K562 (cell line): ENCODE measurements at regions not wholly inside any gene's neighbourhood (a gene's known extent, or its start where the extent isn't known, plus 50 kb on each side); places are given as distances from the start of the nearest gene placed in this dataset.

Experiments
- ATAC-seq: fragments of 200-7000 bp; cut with Tn5 transposase; 3 replicates; pipeline ENCODE4 v1.9.1; 2020; ENCODE audit warnings: moderate library complexity
- BruUV-seq: library from RNA; stranded (reverse); fragments of 400-500 nt; replicated peaks from 2 replicates; lab custom pipeline; 2021; lab: Mats Ljungman, UMichigan
- CTCF ChIA-PET: fragments of 300-600 bp; formaldehyde crosslinking; extraction: SDS; loops from one replicate; lab custom pipeline; 2021; ENCODE audit warnings: low intra/inter-chr PET ratio; lab: Yijun Ruan, JAX
- POLR2A ChIA-PET: fragments of 300-600, 350-650 bp; sonication (Branson Sonifier 250); formaldehyde crosslinking; extraction: SDS; loops from one replicate; lab custom pipeline; 2021; ENCODE audit warnings: antibody characterized with exemption, inconsistent platforms; lab: Yijun Ruan, JAX
- DNase-seq, 4 experiments: peaks; one replicate each; pipeline versions ENCODE4 v3.0.0 to v3.0.0-alpha.2; 2011 to 2018; ENCODE audit warnings: low spot score in 3 of 4, mixed read lengths in 3 of 4; ENCODE audit errors: extremely low read depth in 1 of 4
- FAIRE-seq: peaks from 2 replicates; lab custom pipeline; 2011; peaks lifted over from hg19 to GRCh38; lab: Jason Lieb, UNC
- H2AFZ ChIP-seq: 2 replicates; pipeline ENCODE4 v1.6.0; 2011; ENCODE audit warnings: low read depth, low read length, control low read depth, inconsistent platforms
- H3K27ac ChIP-seq: fragments of 200-600 bp; 3 replicates; pipeline ENCODE4 v1.8.0; 2011; ENCODE audit warnings: low read depth, mild to moderate bottlenecking, control low read depth, inconsistent platforms, low read length, moderate library complexity, mixed read lengths; ENCODE audit errors: extremely low read depth
- H3K27me3 ChIP-seq, 2 experiments: fragments of 300-600 bp in 1 of 2; 2 replicates in 1 of 2; 3 replicates in 1 of 2; pipeline versions ENCODE4 v1.6.0 to v1.8.0; 2011; ENCODE audit warnings: inconsistent platforms in 2 of 2, low read length in 2 of 2, mild to moderate bottlenecking in 1 of 2, mixed read lengths in 1 of 2, moderate library complexity in 1 of 2; ENCODE audit not compliant: control insufficient read depth in 2 of 2, insufficient read depth in 2 of 2
- H3K36me3 ChIP-seq: fragments of 300-600 bp; 3 replicates; pipeline ENCODE4 v1.8.0; 2011; ENCODE audit warnings: mild to moderate bottlenecking, low read length, inconsistent platforms; ENCODE audit not compliant: control insufficient read depth, insufficient read depth
- H3K4me1 ChIP-seq, 2 experiments: fragments of 200-600 bp in 1 of 2; replicated peaks in 1 of 2; 2 replicates in 1 of 2; 3 replicates in 1 of 2; pipeline versions ENCODE4 v1.5.1 to v1.8.0; 2011; ENCODE audit warnings: inconsistent platforms in 2 of 2, low read length in 2 of 2, mild to moderate bottlenecking in 1 of 2, mixed read lengths in 1 of 2, moderate library complexity in 1 of 2; ENCODE audit not compliant: control insufficient read depth in 2 of 2, insufficient read depth in 2 of 2
- H3K4me2 ChIP-seq: 2 replicates; pipeline ENCODE4 v1.6.1; 2011; ENCODE audit warnings: low read length, control low read depth, inconsistent platforms, mixed read lengths; ENCODE audit not compliant: insufficient read depth
- H3K4me3 ChIP-seq: fragments of 200-600 bp; sonication (generic), shearing (Covaris generic); 2 replicates; pipeline ENCODE4 v1.5.1; 2016; ENCODE audit warnings: control low read depth, inconsistent platforms
- H3K79me2 ChIP-seq: fragments of 200-600 bp; 3 replicates; pipeline ENCODE4 v1.8.0; 2011; ENCODE audit warnings: low read length, inconsistent platforms; ENCODE audit not compliant: control insufficient read depth, insufficient read depth
- H3K9ac ChIP-seq, 2 experiments: 2 replicates each; pipeline versions ENCODE4 v1.6.0 to v1.6.1; 2011; ENCODE audit warnings: low read depth in 2 of 2, low read length in 2 of 2, control low read depth in 1 of 2, inconsistent platforms in 1 of 2, mild to moderate bottlenecking in 1 of 2, mixed read lengths in 1 of 2; ENCODE audit not compliant: insufficient read depth in 1 of 2
- H3K9me1 ChIP-seq: one replicate; pipeline ENCODE4 v1.6.0; 2011; ENCODE audit warnings: inconsistent platforms, mild to moderate bottlenecking, low read length, moderate library complexity; ENCODE audit not compliant: control insufficient read depth, insufficient read depth
- H3K9me3 ChIP-seq: replicated peaks from 2 replicates; pipeline ENCODE4 v1.5.1; 2011; ENCODE audit warnings: low read depth, low read length, inconsistent platforms; ENCODE audit not compliant: control insufficient read depth, insufficient read depth
- H4K20me1 ChIP-seq: replicated peaks from 2 replicates; pipeline ENCODE4 v1.6.1; 2011; ENCODE audit warnings: low read length, inconsistent platforms, mixed read lengths; ENCODE audit not compliant: control insufficient read depth, insufficient read depth
- BHLHE40 ChIP-seq: IDR thresholded peaks from 2 replicates; pipeline ENCODE4 v1.6.1; 2011; ENCODE audit warnings: low read length, improper control_type of control experiment
- CTBP1 ChIP-seq: fragments of 450-650 bp; IDR thresholded peaks from 2 replicates; pipeline ENCODE4 v1.6.1; 2016; ENCODE audit warnings: borderline replicate concordance
- E2F8 ChIP-seq: fragments of 450-650 bp; IDR thresholded peaks from 2 replicates; pipeline ENCODE4 v1.7.1; 2018; ENCODE audit warnings: mild to moderate bottlenecking, low read depth; ENCODE audit not compliant: partially characterized antibody
- HDGF ChIP-seq: fragments of 450-650 bp; IDR thresholded peaks from 2 replicates; pipeline ENCODE4 v1.6.1; 2016
- HMGN3 ChIP-seq: IDR thresholded peaks from 2 replicates; pipeline ENCODE4 v1.6.1; 2011; ENCODE audit warnings: borderline replicate concordance, low read depth, mild to moderate bottlenecking, mixed read lengths, low read length; ENCODE audit not compliant: insufficient read length; ENCODE audit errors: extremely low read depth
- MTA3 ChIP-seq: fragments of 450-650 bp; formaldehyde crosslinking; IDR thresholded peaks from 2 replicates; pipeline ENCODE4 v1.6.1; 2017; ENCODE audit warnings: mild to moderate bottlenecking, borderline replicate concordance
- PRDM10 ChIP-seq: fragments of 450-650 bp; IDR thresholded peaks from 2 replicates; pipeline ENCODE4 v1.6.1; 2018; ENCODE audit not compliant: partially characterized antibody
- RFX7 ChIP-seq: fragments of 250-450 bp; sonication (Bioruptor Pico); IDR thresholded peaks from 2 replicates; pipeline ENCODE4 v1.5.1; 2021; ENCODE audit warnings: mild to moderate bottlenecking
- SMAD4 ChIP-seq: fragments of 250-450 bp; sonication (Bioruptor Pico); conservative IDR thresholded peaks from 2 replicates; pipeline ENCODE4 v1.8.0; 2021; ENCODE audit warnings: inconsistent platforms, mild to moderate bottlenecking, moderate library complexity
- ZFPM2 ChIP-seq: fragments of 250-450 bp; sonication (Bioruptor Pico); IDR thresholded peaks from 2 replicates; pipeline ENCODE4 v1.5.1; 2022; ENCODE audit warnings: mild to moderate bottlenecking
- ZHX1 ChIP-seq: fragments of 150-350 bp; conservative IDR thresholded peaks from 2 replicates; pipeline ENCODE4 v1.6.1; 2014; ENCODE audit warnings: low read length
- ZNF316 ChIP-seq: fragments of 450-650 bp; IDR thresholded peaks from 2 replicates; pipeline ENCODE4 v1.6.1; 2016
- WGBS: fragments of 100-300 bp; shearing (Covaris generic); methylation state at CpG from one replicate; pipeline ENCODE4 v1.1.6; 2016; ENCODE audit warnings: low coverage, mixed read lengths; ENCODE audit not compliant: insufficient coverage; ENCODE audit errors: missing lambda C conversion rate; 5-methylcytosine and 5-hydroxymethylcytosine counted together
- in situ Hi-C: fragments of 300-500 bp; cut with MboI; formaldehyde crosslinking; loops from 4 replicates; pipeline ENCODE4 v1.15.0; 2018; ENCODE audit warnings: inconsistent platforms, mixed read lengths
- intact Hi-C: fragments of 100-400 bp; cut with micrococcal nuclease; formaldehyde crosslinking; loops from 2 replicates; pipeline ENCODE4 v1.14.2; 2022

- DNase-seq (no peak), FAIRE-seq (no peak), ATAC-seq (no peak)
- no peaks in the 10 kb centered on the region for H3K36me3 ChIP-seq
- no peaks in the 10 kb centered on the region for H4K20me1 ChIP-seq
- no peak overlapping the region for H2AFZ ChIP-seq
- ChIA-PET POLR2A (no interaction called here), CTCF (no interaction called here)
- H3K27me3 ChIP-seq: no peaks in the 10 kb centered on the region
- no peak overlapping the region for H3K9ac ChIP-seq
- no peak overlapping the region for H3K4me2 ChIP-seq
- no peaks in the 10 kb centered on the region for H3K4me1 ChIP-seq
- no peaks in the 10 kb centered on the region for H3K9me1 ChIP-seq
- no peak overlapping the region for H3K4me3 ChIP-seq
- intact Hi-C loops (no loop called here), in situ Hi-C loops (no loop called here)
- H3K9me3 ChIP-seq: no peaks in the 10 kb centered on the region
- H3K27ac ChIP-seq: no peak overlapping the region
- 0% methylated on average over 2 of the region's 2 CpGs for WGBS
- H3K79me2 ChIP-seq: no peaks in the 10 kb centered on the region
- TF ChIP-seq BHLHE40 (no peak), CTBP1 (no peak), SMAD4 (CRISPR knock-in tag) (no peak), MTA3 (no peak), HMGN3 (no peak), E2F8 (no peak), RFX7 (no peak), ZHX1 (no peak), ZNF316 (no peak), PRDM10 (no peak), HDGF (no peak), ZFPM2 (CRISPR knock-in tag) (no peak)
- no TSS peak for BruUV-seq
Measured at GRCh38 chr3:74387111-74387735, 227.2 kb downstream of the CNTN3 start.
